GM18867 (cell line): ENCODE measurements at regions not wholly inside any gene's neighbourhood (a gene's known extent, or its start where the extent isn't known, plus 50 kb on each side); places are given as distances from the start of the nearest gene placed in this dataset.
"Not testable (repeated sequence)": the region's sequence is repeated elsewhere in the genome, so short reads cannot be mapped to it uniquely, and the experiment has no call there.

Experiments used
- ATAC-seq: cut with Tn5 transposase; IDR thresholded peaks from one replicate; pipeline ENCODE4 v1.9.1; 2021; ENCODE audit warnings: mild to moderate bottlenecking, moderate library complexity; ENCODE audit not compliant: unreplicated experiment

DNA sequence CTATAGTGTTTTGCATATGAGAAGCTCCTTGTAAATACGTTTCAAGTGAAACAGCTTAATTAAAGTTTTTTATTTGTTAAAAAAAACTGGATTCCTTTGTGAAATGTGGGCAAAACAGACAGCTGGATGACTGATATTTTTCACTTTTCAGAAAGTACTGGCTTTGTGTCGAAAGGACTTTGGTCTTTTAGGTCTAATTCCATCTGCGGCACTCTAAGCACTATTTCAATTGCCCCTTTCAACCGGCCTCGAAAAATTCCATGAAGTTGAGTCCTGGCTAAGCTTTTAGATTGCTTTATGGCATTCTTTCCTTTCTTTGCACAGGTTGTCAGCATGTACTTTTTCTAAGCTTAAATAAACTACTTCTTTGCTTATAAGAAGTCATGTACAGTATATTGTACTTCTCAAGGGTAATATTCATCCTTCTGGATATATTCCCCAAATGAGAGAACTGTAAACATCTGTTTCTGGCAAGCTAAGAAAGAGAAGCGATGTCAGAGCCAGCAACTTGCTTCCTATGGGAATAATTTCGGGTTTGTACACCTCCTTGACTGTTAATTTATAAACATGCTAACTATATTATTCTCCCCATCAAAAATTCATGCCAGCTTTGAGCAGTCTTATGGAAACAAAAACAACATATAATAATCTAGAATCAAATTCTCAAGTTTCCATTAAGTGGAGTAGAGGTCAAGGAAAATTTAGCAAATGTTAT, 611.3 kb downstream of the ETNK1 start:
- no peak for ATAC-seq

DNA sequence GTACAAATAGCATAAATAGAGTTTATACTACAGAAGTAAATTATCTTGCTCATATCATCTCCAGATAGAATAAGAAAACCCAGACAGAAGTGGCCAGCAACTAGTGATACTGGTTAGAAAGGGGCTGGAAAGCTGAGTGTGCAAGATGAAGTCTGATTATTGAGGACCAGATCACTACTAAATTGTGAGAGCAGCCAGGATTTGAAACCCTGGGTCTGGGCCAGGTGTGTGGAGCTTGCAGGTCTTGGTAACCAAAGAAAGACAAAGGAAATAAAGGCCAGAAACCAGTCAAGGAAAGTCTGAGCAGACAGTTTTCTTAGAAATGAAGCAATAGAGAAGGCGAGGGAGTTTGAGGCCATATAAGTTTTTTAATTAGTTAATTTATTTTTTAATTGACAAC, 611.8 kb downstream of the ETNK1 start:
- ATAC-seq = no peak

DNA sequence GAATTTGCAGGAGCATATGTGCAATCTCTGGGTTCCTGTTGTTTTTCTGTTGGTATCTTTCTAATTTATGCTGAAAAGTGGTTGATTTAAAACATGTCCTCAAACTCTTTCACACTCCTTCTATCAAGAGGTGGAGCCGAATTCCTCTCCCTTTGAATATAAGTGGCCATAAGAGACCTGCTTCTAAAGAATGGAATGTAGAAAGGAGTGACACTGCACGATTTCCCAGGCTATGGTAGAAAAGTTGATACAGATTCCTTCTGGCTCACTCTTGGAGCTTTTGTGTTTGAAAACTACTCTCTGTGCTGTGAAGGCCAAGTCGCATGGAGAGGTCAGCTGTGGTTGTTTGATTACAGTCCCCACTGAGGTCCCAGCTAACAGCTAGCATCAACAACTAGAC, 613.2 kb downstream of the ETNK1 start:
- no peak for ATAC-seq

DNA sequence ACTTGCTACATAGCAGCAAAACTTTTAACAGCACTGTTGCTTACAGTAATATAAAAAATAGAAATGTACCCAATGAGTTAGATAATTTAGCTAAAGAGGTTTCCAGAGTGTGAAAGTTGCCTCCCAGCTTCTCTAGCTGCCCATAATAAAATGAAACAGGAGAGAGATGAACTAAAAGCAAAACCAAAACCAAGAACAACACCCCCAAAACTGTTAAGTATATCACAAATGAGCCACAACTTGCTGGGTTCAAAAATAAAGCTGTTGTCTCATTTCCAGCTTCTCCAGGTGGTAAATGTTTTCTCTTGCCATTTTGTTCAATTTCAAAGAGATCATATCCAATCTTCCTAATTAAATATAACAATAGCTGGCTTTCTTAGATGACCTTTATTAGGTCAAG, 614.0 kb downstream of the ETNK1 start:
- peak; percentile 74 for ATAC-seq

DNA sequence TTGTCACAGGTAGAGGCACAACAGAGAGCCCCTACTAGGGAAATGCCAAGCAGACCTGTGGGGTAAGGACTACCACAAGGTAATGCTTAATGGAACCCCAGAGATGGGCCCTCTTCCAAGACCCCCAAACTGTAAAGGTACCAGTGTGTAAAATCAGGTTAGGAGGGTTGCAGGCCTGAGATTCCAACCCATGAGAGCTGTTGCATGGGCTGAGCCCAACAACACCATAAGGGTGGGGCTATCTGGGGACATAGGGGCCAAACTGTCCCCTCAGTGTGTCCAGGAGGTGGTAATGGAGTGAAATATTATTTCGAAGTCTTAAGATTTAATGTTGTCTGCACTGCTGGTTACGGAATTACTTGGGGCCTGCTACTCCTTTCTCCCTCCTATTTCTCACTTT, 620.2 kb downstream of the ETNK1 start:
- ATAC-seq = no peak

DNA sequence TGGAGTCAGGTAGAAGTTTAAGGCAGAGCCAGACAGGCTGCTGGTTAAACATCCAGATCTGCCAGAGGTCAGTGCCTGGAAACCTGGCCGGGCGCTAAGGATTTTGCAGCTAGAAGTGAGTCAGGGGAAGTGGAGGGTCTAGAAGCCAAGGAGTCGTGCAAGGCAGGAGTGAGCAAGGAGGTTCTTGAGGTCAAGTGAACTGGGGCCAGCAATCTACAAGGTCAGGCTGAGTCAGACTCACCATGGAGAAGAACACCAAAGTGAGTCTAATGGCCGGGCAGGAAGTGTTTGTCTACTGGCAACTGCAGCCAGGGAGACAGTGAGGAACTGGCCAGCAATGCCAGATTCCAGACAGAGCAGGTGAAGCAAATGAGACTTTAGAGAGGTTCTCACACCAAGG, 628.2 kb downstream of the ETNK1 start:
- ATAC-seq = no peak

DNA sequence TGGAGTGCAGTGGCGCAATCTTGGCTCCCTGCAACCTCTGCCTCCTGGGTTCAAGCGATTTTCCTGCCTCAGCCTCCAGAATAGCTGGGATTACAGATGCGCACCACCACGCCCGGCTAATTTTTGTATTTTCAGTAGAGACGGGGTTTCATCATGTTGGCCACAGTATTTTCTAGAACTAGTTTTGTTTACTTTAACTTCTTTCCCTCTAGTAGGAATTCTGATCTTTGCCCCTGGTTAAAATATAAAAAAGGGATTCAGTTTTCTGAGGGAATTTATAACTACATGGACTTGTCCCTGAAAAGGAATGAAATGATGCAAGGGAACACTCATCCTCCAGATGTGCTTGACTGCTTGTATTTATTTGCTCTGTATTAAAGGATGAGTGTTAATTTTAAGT, 628.9 kb downstream of the ETNK1 start:
- ATAC-seq = not testable (repeated sequence)

DNA sequence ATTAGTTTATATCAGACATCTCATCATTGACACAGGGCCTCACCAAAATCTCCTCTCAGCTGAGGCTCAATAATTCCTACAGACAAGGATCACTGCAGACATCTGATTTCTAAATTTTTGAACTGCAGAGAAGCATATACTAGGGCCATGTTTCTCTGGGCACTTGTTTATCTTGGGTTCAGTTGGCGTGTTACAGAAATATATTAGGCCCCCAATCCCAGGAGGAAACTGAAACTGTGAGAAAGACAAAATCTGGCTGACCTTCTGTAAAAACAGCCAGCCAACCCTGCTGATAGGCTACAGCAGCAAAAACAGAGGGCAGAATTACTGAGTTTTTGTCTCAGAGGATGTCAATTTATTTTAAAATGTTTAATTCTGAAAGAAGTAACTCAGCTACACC, 634.6 kb downstream of the ETNK1 start:
- no peak for ATAC-seq

DNA sequence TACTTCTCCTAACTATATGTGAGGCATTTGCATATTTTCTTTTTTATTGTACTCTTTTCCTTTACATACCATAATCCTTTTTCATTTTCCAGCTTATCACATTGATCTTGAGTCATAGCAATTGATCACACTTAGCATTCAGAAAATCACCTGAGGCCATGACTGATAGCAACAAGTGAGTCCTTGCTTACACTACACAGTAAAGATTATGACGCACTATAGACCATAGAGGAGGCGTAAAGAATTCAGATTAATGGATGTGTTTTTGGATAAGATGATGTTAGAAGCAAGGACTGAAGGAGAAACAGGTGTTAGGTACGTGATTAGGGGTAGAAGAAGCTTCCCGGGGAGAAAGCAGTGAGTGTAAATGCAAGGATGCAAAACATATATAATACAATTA, 637.7 kb downstream of the ETNK1 start:
- no peak for ATAC-seq

DNA sequence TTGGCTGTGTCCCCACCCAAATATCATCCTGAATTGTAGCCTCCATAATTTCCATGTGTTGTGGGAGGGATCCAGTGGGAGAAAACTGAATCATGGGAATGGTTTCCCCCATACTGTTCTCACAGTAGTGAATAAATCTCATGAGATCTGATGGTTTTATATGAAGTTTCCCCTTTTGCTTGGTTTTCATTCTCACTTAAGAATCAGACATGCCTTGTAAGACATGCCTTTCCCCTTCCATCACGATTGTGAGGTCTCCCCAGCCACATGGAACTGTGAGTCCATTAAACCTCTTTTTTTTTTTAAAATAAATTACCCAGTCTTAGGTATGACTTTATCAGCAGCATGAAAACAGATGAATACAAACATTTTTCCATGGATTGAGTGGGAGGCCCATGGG, 652.9 kb downstream of the ETNK1 start:
- ATAC-seq = no peak

DNA sequence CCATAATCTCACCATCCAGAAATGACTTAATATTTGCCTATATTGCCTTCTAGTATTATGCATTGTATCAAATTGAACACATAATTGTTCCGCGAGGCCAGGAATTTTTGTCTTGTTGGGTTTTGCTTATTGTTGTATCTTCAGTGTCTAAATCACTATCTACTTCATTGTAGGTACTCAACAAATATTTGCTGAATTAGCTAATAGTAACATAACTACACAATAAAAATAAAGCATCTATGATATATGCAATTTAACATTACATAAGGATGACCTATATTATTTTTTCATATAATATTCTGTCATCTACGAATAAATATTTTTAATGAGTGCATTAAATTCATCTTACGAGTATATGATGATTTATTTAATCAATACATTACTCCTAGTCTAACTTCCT, 656.3 kb downstream of the ETNK1 start:
- ATAC-seq = no peak

DNA sequence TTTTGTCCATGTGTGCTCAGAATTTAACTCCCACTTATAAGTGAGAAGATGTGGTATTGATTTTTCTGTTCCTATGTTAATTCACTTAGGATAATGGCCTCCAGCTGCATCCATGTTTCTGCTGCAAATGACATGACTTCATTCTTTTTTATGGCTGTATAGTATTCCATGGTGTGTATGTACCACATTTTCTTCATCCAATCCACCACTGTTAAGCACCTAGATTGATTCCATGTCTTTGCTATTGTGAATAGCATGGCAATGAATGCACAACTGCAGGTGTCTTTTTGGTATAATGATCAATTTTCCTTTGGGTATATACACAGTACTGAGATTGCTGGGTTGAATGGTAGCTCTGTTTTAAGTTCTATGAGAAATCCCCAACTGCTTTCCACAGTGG, 657.7 kb downstream of the ETNK1 start:
- ATAC-seq = no peak

DNA sequence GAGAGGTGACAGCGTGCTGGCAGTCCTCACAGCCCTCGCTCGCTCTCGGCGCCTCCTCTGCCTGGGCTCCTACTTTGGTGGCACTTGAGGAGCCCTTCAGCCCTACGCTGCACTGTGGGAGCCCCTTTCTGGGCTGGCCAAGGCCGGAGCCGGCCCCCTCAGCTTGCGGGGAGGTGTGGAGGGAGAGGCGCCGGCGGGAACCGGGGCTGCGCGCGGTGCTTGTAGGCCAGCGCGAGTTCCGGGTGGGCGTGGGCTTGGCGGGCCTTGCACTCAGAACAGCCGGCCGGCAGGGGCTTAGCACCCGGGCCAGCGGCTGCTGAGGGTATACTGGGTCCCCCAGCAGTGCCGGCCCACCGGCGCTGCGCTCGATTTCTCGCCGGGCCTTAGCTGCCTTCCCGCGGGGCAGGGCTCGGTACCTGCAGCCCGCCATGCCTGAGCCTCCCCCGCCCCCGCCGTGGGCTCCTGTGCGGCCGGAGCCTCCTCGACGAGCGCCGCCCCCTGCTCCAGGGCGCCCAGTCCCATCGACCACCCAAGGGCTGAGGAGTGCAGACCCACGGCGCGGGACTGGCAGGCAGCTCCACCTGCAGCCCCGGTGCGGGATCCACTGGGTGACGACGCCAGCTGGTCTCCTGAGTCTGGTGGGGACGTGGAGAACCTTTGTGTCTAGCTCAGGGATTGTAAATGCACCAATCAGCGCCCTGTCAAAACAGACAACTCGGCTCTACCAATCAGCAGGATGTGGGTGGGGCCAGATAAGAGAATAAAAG, 661.0 kb downstream of the ETNK1 start:
- ATAC-seq = not testable (repeated sequence)

DNA sequence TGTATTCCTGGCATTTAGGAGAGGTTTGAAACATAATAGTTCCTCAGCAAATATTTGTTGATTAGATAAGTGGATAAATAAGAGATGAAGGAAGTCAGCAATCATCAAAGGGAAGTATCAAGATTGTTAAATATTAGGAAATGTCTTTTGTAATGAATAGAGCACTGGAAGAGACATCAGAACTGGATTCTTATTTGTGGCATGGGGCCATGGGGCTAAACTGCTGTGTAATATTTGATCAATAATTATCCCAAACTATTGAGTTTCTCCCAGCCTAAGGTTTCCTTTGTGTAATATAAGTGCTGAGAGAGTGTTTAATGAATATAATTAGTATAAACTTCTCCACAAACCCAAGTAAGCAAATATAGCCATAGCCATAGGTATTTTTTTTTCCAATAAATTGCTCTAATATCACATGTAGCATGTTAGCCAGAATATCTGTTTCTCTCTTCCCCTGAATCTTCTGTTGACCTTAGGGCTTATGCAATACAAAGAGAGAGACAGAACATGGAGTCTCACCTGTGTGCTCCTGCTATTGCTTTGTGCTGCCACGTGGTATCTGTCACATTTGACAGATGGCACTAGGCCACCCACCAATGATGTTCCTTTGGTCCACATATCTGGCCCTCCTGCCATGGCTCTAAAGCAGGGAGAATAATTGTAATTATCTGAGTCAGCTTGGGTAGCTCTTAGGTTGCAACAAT, 658.7 kb downstream of the SOX5 start:
- no peak for ATAC-seq

DNA sequence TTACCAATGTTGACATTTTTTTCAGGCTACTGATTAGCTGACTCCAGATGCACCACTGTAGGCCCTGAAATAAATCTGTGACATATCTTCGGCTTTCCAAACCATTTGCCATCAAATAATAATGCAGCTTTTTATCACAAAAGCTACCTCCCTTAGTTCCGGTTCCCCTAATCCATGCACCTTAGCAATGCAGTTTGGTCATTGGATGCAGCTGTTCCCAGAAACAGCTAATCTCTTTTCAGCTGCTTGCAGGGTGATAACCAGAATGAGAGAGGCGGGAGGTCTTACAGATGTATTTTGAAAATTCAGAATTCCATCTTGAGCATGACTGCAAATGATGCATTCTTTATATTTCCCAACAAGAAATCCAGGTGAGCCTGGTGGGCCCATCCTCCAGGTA, 646.2 kb downstream of the SOX5 start:
- no peak for ATAC-seq

DNA sequence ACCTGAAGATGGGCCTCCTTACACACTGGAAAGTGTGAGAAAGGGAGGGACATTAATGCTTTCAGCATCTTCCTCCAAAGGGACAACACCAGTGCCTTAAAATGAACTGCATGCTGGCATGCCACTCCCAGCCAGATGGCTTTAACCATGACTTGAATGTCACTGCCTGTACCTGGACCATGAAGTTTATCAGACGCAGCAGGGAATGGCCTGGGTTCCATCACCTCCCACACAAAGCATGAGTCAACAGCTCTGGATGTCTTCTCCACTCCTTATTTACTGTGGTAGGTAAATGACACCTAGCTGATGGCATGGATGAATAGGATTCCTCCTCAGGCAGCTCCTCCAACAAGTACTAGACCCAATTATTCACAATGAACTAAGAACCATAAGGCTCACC, 645.6 kb downstream of the SOX5 start:
- no peak for ATAC-seq

DNA sequence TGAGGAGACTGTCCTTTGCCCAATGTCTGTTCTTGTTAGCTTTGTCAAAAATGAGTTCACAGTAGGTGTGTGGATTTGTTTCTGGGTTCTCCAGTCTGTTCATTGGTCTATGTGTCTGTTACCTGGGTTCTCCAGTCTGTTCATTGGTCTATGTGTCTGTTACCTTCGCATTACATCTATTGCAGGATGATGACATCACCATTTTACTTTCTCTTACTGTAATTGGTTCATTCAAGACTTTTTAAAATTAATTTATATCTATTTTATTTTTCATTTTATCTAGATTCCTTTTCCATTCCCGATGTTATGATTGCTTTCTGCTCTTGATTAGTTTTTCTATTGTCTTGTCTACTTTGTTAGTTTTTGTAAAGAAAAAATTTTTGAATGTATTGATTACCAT, 615.5 kb downstream of the SOX5 start:
- no peak for ATAC-seq

DNA sequence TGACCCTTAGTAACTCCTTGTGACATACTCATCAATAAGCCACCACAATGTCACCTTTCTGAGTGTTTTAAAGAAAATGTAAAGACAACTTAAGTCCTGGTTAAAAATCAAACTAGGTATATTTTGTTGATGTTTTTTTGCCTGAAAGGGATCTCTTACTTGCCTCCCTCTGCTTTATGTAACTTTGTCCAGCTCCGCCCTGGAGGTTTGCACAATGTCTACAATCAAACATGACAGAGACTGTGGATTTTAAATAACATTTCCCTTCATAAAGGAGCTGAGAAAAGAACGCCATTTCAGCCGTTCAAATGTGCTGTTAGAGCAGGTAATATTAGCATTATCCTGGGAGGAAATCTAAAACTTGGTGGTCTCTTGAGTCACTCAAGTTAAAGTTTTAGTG, 613.9 kb downstream of the SOX5 start:
- no peak for ATAC-seq

DNA sequence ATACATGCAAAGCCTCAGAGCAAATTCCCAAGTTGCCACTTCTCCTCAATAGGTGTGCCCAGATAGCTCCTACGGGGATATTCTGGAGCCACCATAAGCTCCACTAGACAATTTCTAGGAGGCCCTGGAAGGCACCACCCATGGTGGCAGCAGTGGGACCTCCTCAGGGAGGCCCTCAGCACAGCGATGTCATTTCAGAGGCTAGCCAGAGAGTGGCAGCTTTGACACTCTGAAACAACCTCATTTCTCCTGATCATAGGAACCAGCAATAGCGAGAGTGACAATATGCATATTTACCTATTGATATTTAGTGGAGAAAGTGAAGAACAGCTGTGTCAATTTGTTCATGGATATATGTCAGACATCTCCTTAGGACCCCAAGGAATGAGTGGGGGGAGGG, 612.3 kb downstream of the SOX5 start:
- ATAC-seq = no peak

DNA sequence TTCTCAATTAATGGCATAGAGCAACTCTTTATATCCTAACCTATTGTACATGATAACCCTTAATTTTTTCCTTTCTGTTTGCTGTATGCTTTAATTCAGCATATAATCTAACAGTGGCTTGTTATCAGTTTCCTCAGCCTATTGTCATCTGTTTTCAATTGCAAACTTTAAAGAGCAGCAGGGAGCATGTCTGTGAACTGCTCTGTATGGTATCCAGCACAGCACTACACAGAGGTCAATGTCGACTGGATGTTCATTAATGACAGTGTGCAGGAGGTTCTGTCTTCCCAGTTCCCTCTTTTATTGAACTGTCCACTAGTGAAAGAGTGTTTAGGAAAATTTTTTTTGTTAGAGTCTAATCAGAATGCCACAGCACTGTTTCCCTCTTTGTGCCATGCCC, 609.1 kb downstream of the SOX5 start:
- no peak for ATAC-seq

DNA sequence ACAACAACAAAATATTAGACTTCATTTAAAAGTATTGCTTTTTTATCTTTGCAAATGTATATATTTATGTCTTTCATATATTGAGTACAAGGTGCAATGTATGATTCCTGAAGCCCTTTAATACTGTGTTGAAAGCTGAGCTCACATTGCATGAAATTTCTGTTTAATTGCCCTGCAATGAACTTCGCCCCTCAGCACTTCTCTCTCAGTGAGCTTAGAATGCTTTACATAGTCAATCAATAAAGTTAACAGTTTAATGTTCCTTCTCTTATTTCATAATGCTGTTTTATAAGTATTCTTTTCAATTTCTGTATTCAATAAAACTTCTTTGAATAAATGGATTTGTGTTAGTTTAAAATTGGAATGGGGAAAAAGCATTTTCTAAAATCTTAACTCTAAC, 607.1 kb downstream of the SOX5 start:
- no peak for ATAC-seq

DNA sequence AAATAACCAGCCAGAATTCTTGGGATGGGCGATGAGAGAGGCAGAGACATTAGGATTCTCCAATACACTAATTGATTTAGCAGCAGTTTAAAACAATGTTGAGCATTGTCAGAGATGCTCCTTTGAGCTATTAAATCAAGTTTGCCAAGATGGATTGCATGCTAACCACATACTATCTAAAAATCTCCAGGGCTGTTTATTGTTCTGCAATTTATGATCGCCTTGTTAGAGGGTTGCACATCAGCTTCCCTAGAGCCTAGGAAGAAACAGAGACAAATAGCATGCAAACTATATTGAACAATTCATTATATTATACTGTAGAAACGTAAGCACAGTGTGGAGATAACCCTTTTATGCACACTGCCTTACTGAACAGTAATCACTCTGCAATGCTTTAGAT, 599.9 kb downstream of the SOX5 start:
- no peak for ATAC-seq
